OCI-LY7 (cell line): ENCODE measurements at regions not wholly inside any gene's neighbourhood (a gene's known extent, or its start where the extent isn't known, plus 50 kb on each side); places are given as distances from the start of the nearest gene placed in this dataset.

Experiments used
- BruUV-seq: library from RNA; stranded (reverse); fragments of 400-500 nt; replicated peaks from 2 replicates; lab custom pipeline; 2021; lab: Mats Ljungman, UMichigan
- CTCF ChIA-PET: fragments of 300-600 bp; sonication (Branson Sonifier 250); formaldehyde crosslinking; loops from one replicate; lab custom pipeline; 2022; ENCODE audit warnings: antibody characterized with exemption; ENCODE audit not compliant: unreplicated experiment; lab: Charles Lee
- POLR2A ChIA-PET: fragments of 300-600 bp; sonication (Branson Sonifier 250); formaldehyde crosslinking; loops from one replicate; lab custom pipeline; 2022; ENCODE audit warnings: antibody characterized with exemption; lab: Charles Lee
- DNase-seq: peaks from one replicate; pipeline ENCODE4 v3.0.0-alpha.2; 2015; ENCODE audit warnings: low spot score
- H2AFZ ChIP-seq: fragments of 200-600 bp; sonication (generic), shearing (Covaris generic); 2 replicates; pipeline ENCODE4 v1.6.1; 2014; ENCODE audit warnings: mild to moderate bottlenecking, antibody characterized with exemption, low read length, moderate library complexity
- H3K27ac ChIP-seq: fragments of 200-600 bp; sonication (generic); 2 replicates; pipeline ENCODE4 v1.5.1; 2014; ENCODE audit warnings: mixed run types, low read depth, mild to moderate bottlenecking, moderate library complexity, low read length, inconsistent platforms; ENCODE audit not compliant: poor library complexity, severe bottlenecking
- H3K36me3 ChIP-seq: fragments of 200-600 bp; sonication (generic); 2 replicates; pipeline ENCODE4 v1.6.1; 2014; ENCODE audit warnings: mild to moderate bottlenecking, antibody characterized with exemption, low read length, moderate library complexity, mixed read lengths; ENCODE audit not compliant: insufficient read depth
- H3K4me1 ChIP-seq: fragments of 200-600 bp; sonication (generic); 2 replicates; pipeline ENCODE4 v1.5.1; 2014; ENCODE audit warnings: mild to moderate bottlenecking, low read length; ENCODE audit not compliant: insufficient read depth, poor library complexity, severe bottlenecking
- H3K4me2 ChIP-seq: fragments of 200-600 bp; sonication (generic); 2 replicates; pipeline ENCODE4 v1.6.1; 2014; ENCODE audit warnings: mild to moderate bottlenecking, low read length
- H3K4me3 ChIP-seq: fragments of 200-600 bp; sonication (generic); 2 replicates; pipeline ENCODE4 v1.5.1; 2014; ENCODE audit warnings: mild to moderate bottlenecking, low read depth, low read length; ENCODE audit not compliant: poor library complexity, severe bottlenecking
- H3K79me2 ChIP-seq: fragments of 200-600 bp; sonication (generic); 2 replicates; pipeline ENCODE4 v1.6.1; 2016; ENCODE audit warnings: low read depth, mild to moderate bottlenecking, low read length, moderate library complexity, mixed read lengths; ENCODE audit not compliant: insufficient read depth
- H3K9me2 ChIP-seq: fragments of 200-600 bp; sonication (generic); 2 replicates; pipeline ENCODE4 v1.6.1; 2016; ENCODE audit warnings: mild to moderate bottlenecking, low read length, mixed read lengths; ENCODE audit not compliant: insufficient read depth
- H3K9me3 ChIP-seq: fragments of 200-600 bp; sonication (generic); 2 replicates; pipeline ENCODE4 v1.6.1; 2014; ENCODE audit warnings: mild to moderate bottlenecking, mixed run types, low read length, mixed read lengths
- H4K20me1 ChIP-seq: fragments of 200-600 bp; sonication (generic); 2 replicates; pipeline ENCODE4 v1.6.1; 2014; ENCODE audit warnings: mild to moderate bottlenecking, antibody characterized with exemption, low read length, moderate library complexity, mixed read lengths; ENCODE audit not compliant: insufficient read depth
- CTCF ChIP-seq: fragments of 200-600 bp; sonication (generic); conservative IDR thresholded peaks from 2 replicates; pipeline ENCODE4 v1.5.1; 2014; ENCODE audit warnings: mild to moderate bottlenecking, antibody characterized with exemption, low read length, moderate library complexity, mixed read lengths
- EZH2phosphoT487 ChIP-seq: fragments of 200-600 bp; sonication (generic); IDR thresholded peaks from 2 replicates; pipeline ENCODE4 v1.6.1; 2018; ENCODE audit warnings: low read depth, borderline replicate concordance, mild to moderate bottlenecking, mixed run types, antibody characterized with exemption, low read length, moderate library complexity, mixed read lengths
- intact Hi-C: fragments of 100-400 bp; cut with micrococcal nuclease; formaldehyde crosslinking; loops from one replicate; pipeline ENCODE4 v1.10.0; 2022; ENCODE audit not compliant: unreplicated experiment

- no peaks in the 10 kb centered on the region for H3K36me3 ChIP-seq
- BruUV-seq = no TSS peak
- CTCF ChIA-PET = no interaction called here
Observed at GRCh38 chr10:131514454-131514853, 202.9 kb upstream of the TCERG1L start.

DNA sequence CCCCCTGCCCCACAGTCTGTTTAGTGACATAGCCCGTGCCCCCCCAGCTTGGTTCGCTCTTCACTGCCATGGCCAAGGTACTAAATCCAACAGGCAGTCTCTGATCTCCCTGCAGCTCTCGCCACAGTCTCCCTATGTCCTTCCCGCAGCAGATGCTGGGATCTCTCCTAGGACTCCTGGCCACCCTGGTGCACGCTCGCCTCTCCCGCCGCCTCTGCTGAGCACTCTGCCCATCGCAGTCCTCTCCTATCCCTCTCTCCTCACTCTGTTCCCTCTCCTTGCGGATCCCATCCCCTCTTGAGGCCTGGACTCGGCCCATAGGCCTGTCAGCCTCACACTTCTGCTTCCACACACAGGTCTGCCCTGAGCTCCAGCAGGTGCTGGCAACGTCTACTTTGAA is 204.8 kb upstream of the TCERG1L start:
- no TSS peak for BruUV-seq
- POLR2A ChIA-PET = no interaction called here

More at GRCh38 chr10:131514454-131514853, 202.9 kb upstream of the TCERG1L start:
- Histone ChIP-seq H3K4me2 (no peak overlapping the region), H3K79me2 (no peaks in the 10 kb centered on the region), H4K20me1 (no peaks in the 10 kb centered on the region), H3K27ac (no peak overlapping the region), H2AFZ (no peak overlapping the region), H3K9me3 (no peaks in the 10 kb centered on the region), H3K9me2 (no peaks in the 10 kb centered on the region), H3K4me1 (no peaks in the 10 kb centered on the region), H3K4me3 (no peak overlapping the region)
- intact Hi-C loops = no loop called here
- POLR2A ChIA-PET = no interaction called here
- TF ChIP-seq EZH2phosphoT487 (no peak), CTCF (no peak)
- DNase-seq = no peak

More for the DNA sequence above, 204.8 kb upstream of the TCERG1L start:
- intact Hi-C loops = no loop called here
- DNase-seq = no peak
- Histone ChIP-seq H3K4me2 (no peak overlapping the region), H3K9me2 (no peaks in the 10 kb centered on the region), H4K20me1 (no peaks in the 10 kb centered on the region), H3K4me1 (no peaks in the 10 kb centered on the region), H3K27ac (no peak overlapping the region), H2AFZ (no peak overlapping the region), H3K4me3 (no peak overlapping the region), H3K36me3 (no peaks in the 10 kb centered on the region), H3K79me2 (no peaks in the 10 kb centered on the region), H3K9me3 (no peaks in the 10 kb centered on the region)
- CTCF ChIA-PET = no interaction called here
- TF ChIP-seq CTCF (no peak), EZH2phosphoT487 (no peak)
